ENCODE measurements at regions not wholly inside any gene's neighbourhood (a gene's known extent, or its start where the extent isn't known, plus 50 kb on each side); places are given as distances from the start of the nearest gene placed in this dataset.

- TF ChIP-seq, protein P1, sequence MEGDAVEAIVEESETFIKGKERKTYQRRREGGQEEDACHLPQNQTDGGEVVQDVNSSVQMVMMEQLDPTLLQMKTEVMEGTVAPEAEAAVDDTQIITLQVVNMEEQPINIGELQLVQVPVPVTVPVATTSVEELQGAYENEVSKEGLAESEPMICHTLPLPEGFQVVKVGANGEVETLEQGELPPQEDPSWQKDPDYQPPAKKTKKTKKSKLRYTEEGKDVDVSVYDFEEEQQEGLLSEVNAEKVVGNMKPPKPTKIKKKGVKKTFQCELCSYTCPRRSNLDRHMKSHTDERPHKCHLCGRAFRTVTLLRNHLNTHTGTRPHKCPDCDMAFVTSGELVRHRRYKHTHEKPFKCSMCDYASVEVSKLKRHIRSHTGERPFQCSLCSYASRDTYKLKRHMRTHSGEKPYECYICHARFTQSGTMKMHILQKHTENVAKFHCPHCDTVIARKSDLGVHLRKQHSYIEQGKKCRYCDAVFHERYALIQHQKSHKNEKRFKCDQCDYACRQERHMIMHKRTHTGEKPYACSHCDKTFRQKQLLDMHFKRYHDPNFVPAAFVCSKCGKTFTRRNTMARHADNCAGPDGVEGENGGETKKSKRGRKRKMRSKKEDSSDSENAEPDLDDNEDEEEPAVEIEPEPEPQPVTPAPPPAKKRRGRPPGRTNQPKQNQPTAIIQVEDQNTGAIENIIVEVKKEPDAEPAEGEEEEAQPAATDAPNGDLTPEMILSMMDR (IDR thresholded peaks at IDR 0.05; ENCODE audit: low read length), result no peak
- TF ChIP-seq EZH2 (optimal IDR thresholded peaks at IDR 0.05; ENCODE audit: low read depth, low read length), result no peak
Measured at GRCh38 chr21:17711896-17712295, 99.2 kb upstream of the BTG3 start.
